ENCODE measurements at regions not wholly inside any gene's neighbourhood (a gene's known extent, or its start where the extent isn't known, plus 50 kb on each side); places are given as distances from the start of the nearest gene placed in this dataset.

DNA sequence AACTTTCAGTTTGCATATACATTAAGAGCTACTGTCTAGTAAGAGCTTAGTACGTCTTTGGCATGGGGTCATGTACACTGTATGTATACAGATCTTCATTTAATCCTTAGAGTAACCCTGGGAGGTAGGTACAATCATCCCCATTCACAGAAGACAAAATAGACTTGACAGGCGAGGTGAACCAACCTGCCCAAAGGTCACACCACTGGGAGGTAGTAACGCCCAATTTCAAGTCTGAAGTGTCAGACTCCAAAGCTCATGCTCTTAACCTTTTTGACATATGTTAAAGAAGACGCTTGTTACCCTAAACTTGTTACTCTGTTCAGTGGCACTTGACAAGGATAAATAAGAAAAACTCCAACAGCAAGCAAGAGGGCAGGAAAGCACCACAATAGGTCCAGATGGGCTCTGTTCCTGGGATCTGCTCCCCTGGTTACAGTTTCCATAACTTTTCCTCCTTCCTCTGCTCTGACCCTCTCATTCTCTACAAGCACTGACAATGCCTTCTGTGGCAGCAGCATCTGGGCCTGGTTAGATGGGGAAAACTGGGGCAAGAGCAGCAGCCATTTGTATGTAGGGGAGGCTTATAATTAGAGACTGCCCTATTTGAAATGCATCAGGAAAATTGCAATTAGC is 64.7 kb upstream of the SERTAD2 start:
- TF ChIP-seq, protein P1, sequence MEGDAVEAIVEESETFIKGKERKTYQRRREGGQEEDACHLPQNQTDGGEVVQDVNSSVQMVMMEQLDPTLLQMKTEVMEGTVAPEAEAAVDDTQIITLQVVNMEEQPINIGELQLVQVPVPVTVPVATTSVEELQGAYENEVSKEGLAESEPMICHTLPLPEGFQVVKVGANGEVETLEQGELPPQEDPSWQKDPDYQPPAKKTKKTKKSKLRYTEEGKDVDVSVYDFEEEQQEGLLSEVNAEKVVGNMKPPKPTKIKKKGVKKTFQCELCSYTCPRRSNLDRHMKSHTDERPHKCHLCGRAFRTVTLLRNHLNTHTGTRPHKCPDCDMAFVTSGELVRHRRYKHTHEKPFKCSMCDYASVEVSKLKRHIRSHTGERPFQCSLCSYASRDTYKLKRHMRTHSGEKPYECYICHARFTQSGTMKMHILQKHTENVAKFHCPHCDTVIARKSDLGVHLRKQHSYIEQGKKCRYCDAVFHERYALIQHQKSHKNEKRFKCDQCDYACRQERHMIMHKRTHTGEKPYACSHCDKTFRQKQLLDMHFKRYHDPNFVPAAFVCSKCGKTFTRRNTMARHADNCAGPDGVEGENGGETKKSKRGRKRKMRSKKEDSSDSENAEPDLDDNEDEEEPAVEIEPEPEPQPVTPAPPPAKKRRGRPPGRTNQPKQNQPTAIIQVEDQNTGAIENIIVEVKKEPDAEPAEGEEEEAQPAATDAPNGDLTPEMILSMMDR (conservative IDR thresholded peaks at IDR 0.05; ENCODE audit: low read length), result no peak
- H3K4me3 ChIP-seq (ENCODE audit: low read length), result no peak overlapping the region
- DNase-seq (ENCODE audit: low read depth), result no peak

- peak overlapping the region; percentile 8 for H3K4me3 ChIP-seq (ENCODE audit: low read length)
- no peak for DNase-seq (ENCODE audit: low read depth)
- TF ChIP-seq, protein P1 (conservative IDR thresholded peaks at IDR 0.05; ENCODE audit: low read length), result no peak
Observed at GRCh38 chr2:64720535-64721319, 67.0 kb upstream of the SERTAD2 start.

DNA sequence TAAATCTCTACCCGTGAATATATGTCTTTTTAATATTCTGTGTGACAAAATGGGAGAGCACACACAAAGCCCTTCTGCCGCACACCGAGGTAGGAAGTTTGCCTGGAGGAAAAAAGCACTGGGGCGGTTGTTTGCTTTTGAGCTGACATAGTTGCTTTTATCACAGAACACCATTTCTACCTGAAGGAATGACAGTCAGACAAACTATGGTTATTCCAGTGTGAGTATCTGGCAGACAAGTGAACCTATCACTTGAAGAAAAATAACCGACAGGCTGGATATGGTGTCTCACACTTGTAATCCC is 67.6 kb upstream of the SERTAD2 start:
- TF ChIP-seq, protein P1 (conservative IDR thresholded peaks at IDR 0.05; ENCODE audit: low read length), result no peak
- peak overlapping the region; percentile 8 for H3K4me3 ChIP-seq (ENCODE audit: low read length)
- no peak for DNase-seq (ENCODE audit: low read depth)

- TF ChIP-seq, protein P1 (conservative IDR thresholded peaks at IDR 0.05; ENCODE audit: low read length), result no peak
- DNase-seq (ENCODE audit: low read depth), result peak; percentile 39
- no peak overlapping the region for H3K4me3 ChIP-seq (ENCODE audit: low read length)
Observed at GRCh38 chr2:64722291-64723044, 68.8 kb upstream of the SERTAD2 start.

- no peak for DNase-seq (ENCODE audit: low read depth)
- TF ChIP-seq, protein P1 (conservative IDR thresholded peaks at IDR 0.05; ENCODE audit: low read length), result no peak
- no peak overlapping the region for H3K4me3 ChIP-seq (ENCODE audit: low read length)
Observed at GRCh38 chr2:64727013-64727767, 73.5 kb upstream of the SERTAD2 start.

DNA sequence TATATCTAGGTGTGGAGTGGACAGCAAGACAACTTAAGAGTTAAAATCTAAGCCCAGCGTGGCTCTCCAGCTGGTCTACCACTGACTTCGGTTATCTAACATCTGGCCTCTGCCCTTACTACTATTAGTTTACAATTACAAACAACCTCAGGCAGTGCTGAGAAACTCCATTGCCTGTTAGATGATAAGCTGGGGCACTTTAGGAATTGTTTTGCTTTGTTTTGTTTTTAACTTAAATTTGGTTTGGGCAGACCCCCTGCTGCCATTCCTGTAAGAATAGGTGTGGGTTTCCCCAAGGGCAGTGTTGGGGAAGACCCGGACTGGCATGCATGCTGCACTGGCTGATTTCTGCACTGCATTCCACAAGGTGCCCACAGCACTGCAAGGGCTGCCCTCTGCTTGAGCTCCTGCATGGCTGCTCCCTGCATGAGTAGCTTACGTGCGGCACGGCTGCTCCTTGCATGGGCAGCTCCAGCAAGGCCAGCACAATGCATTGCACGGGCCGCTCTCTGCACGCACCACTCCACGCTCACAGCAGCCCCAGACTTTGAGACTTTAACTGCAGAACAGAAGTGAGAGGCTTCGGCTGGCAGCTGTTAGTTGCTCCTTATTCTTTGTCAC is 74.2 kb upstream of the SERTAD2 start:
- H3K4me3 ChIP-seq (ENCODE audit: low read length), result no peak overlapping the region
- DNase-seq (ENCODE audit: low read depth), result no peak
- TF ChIP-seq, protein P1 (conservative IDR thresholded peaks at IDR 0.05; ENCODE audit: low read length), result no peak

All from AG10803 (cell line).